ENCODE measurements at regions not wholly inside any gene's neighbourhood (a gene's known extent, or its start where the extent isn't known, plus 50 kb on each side); places are given as distances from the start of the nearest gene placed in this dataset.

- Mint-ChIP-seq H3K4me3 (ENCODE audit: unreplicated experiment) (no peak overlapping the region), H3K9me3 (ENCODE audit: unreplicated experiment) (no peaks in the 10 kb centered on the region), H3K4me1 (ENCODE audit: insufficient read depth, unreplicated experiment) (peaks cover 26% of the 10 kb centered on the region), H3K27me3 (ENCODE audit: insufficient read depth, unreplicated experiment) (no peaks in the 10 kb centered on the region), H3K27ac (ENCODE audit: low read depth, unreplicated experiment) (peak overlapping the region; percentile 13), H3K36me3 (ENCODE audit: insufficient read depth, unreplicated experiment) (peaks cover 4% of the 10 kb centered on the region)
- intact Hi-C loops (cut with micrococcal nuclease): no loop called here
- peak; percentile 28 for DNase-seq (ENCODE audit: unreplicated experiment)
- CTCF ChIA-PET: no interaction called here
- no peak for TF ChIP-seq CTCF (IDR thresholded peaks at IDR 0.05; ENCODE audit: unreplicated experiment)
- no TSS peak for BruUV-seq (replicated peaks)
- POLR2A ChIA-PET: interaction anchor here (0.9 to 1.2 kb wide), 2 partner anchors 11 to 886 kb away, joined by 3 to 4 read pairs; no protein-coding TSS in a partner anchor
Observed at GRCh38 chr9:20220286-20220685, 402.0 kb downstream of the MLLT3 start.

GRCh38 chr9:20219437-20219836 is 402.9 kb downstream of the MLLT3 start:
- no peak overlapping the region for H3K4me3 Mint-ChIP-seq (ENCODE audit: unreplicated experiment)
- no peak for TF ChIP-seq CTCF (IDR thresholded peaks at IDR 0.05; ENCODE audit: unreplicated experiment)
- BruUV-seq (replicated peaks): no TSS peak
- H3K9me3 Mint-ChIP-seq (ENCODE audit: unreplicated experiment): no peaks in the 10 kb centered on the region
- H3K36me3 Mint-ChIP-seq (ENCODE audit: insufficient read depth, unreplicated experiment): peaks cover 4% of the 10 kb centered on the region
- H3K27ac Mint-ChIP-seq (ENCODE audit: low read depth, unreplicated experiment): no peak overlapping the region
- ChIA-PET POLR2A (interaction anchor here (0.8 to 1.2 kb wide), 2 partner anchors 10 to 17 kb away, joined by 4 read pairs; no protein-coding TSS in a partner anchor), CTCF (interaction anchor here (0.5 kb wide), 1 partner anchor 80 kb away, joined by 3 read pairs; no protein-coding TSS in a partner anchor)
- H3K4me1 Mint-ChIP-seq (ENCODE audit: insufficient read depth, unreplicated experiment): peaks cover 18% of the 10 kb centered on the region
- no peaks in the 10 kb centered on the region for H3K27me3 Mint-ChIP-seq (ENCODE audit: insufficient read depth, unreplicated experiment)
- intact Hi-C loops (cut with micrococcal nuclease): no loop called here
- no peak for DNase-seq (ENCODE audit: unreplicated experiment)

DNA sequence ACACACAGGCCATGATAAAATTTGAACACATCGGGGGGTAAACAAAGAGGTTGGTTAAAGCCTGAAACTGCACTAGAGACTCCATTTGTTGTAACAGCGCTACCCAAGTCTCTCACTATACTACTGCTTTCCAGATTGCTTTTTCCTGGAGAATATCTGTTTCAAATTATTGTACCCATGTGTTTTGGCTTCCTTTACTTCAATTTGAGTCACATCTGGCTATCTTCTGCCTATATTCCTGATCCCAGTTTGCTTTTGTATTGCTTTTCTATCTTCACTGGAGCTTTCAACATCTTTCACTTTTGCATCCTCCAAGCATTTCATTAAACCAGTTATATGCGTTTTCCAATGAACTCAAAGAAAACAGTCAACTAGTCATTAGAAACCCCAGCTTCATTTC is 404.7 kb downstream of the MLLT3 start:
- BruUV-seq (replicated peaks): no TSS peak
- no peak for DNase-seq (ENCODE audit: unreplicated experiment)
- Mint-ChIP-seq H3K36me3 (ENCODE audit: insufficient read depth, unreplicated experiment) (no peaks in the 10 kb centered on the region), H3K27ac (ENCODE audit: low read depth, unreplicated experiment) (no peak overlapping the region), H3K4me1 (ENCODE audit: insufficient read depth, unreplicated experiment) (peaks cover 16% of the 10 kb centered on the region), H3K4me3 (ENCODE audit: unreplicated experiment) (no peak overlapping the region), H3K27me3 (ENCODE audit: insufficient read depth, unreplicated experiment) (no peaks in the 10 kb centered on the region), H3K9me3 (ENCODE audit: unreplicated experiment) (no peaks in the 10 kb centered on the region)
- TF ChIP-seq CTCF (IDR thresholded peaks at IDR 0.05; ENCODE audit: unreplicated experiment): no peak
- intact Hi-C loops (cut with micrococcal nuclease): no loop called here
- CTCF ChIA-PET: no interaction called here
- POLR2A ChIA-PET: no interaction called here

- DNase-seq (ENCODE audit: unreplicated experiment): no peak
- ChIA-PET POLR2A (interaction anchor here (0.7 kb wide), 1 partner anchor 1094 kb away, joined by 3 read pairs; no protein-coding TSS in a partner anchor), CTCF (interaction anchor here (0.6 kb wide), 2 partner anchors 14 to 415 kb away, joined by 3 read pairs; no protein-coding TSS in a partner anchor)
- H3K36me3 Mint-ChIP-seq (ENCODE audit: insufficient read depth, unreplicated experiment): no peaks in the 10 kb centered on the region
- no peak for TF ChIP-seq CTCF (IDR thresholded peaks at IDR 0.05; ENCODE audit: unreplicated experiment)
- no peaks in the 10 kb centered on the region for H3K9me3 Mint-ChIP-seq (ENCODE audit: unreplicated experiment)
- no peak overlapping the region for H3K27ac Mint-ChIP-seq (ENCODE audit: low read depth, unreplicated experiment)
- peaks cover 15% of the 10 kb centered on the region for H3K4me1 Mint-ChIP-seq (ENCODE audit: insufficient read depth, unreplicated experiment)
- no TSS peak for BruUV-seq (replicated peaks)
- no peak overlapping the region for H3K4me3 Mint-ChIP-seq (ENCODE audit: unreplicated experiment)
- no peaks in the 10 kb centered on the region for H3K27me3 Mint-ChIP-seq (ENCODE audit: insufficient read depth, unreplicated experiment)
- intact Hi-C loops (cut with micrococcal nuclease): no loop called here
Observed at GRCh38 chr9:20216438-20216837, 405.9 kb downstream of the MLLT3 start.

Measured in MCF 10A (cell line).